Neutrophil (primary cell): ENCODE measurements at regions not wholly inside any gene's neighbourhood (a gene's known extent, or its start where the extent isn't known, plus 50 kb on each side); places are given as distances from the start of the nearest gene placed in this dataset.

Source experiments
- H3K27ac ChIP-seq: fragments of 200-600 bp; sonication (generic); 2 replicates; pipeline ENCODE4 v1.5.1; 2016; ENCODE audit warnings: mild to moderate bottlenecking, moderate library complexity
- H3K27me3 ChIP-seq: fragments of 200-600 bp; sonication (generic); 2 replicates; pipeline ENCODE4 v1.6.0; 2016; ENCODE audit warnings: mild to moderate bottlenecking
- H3K36me3 ChIP-seq: fragments of 200-600 bp; sonication (generic); 2 replicates; pipeline ENCODE4 v1.5.1; 2017
- H3K4me1 ChIP-seq, 2 experiments: fragments of 200-600 bp in 1 of 2; sonication (generic) in 1 of 2; 1 replicate in 1 of 2; 2 replicates in 1 of 2; pipeline versions ENCODE4 v1.5.1 to v1.6.1; 2013 to 2016; ENCODE audit warnings: low read depth in 1 of 2, low read length in 1 of 2, mild to moderate bottlenecking in 1 of 2, moderate library complexity in 1 of 2; ENCODE audit not compliant: control insufficient read depth in 1 of 2, insufficient read depth in 1 of 2
- H3K4me3 ChIP-seq, 2 experiments: fragments of 200-600 bp in 1 of 2; sonication (generic) in 1 of 2; 1 replicate in 1 of 2; 2 replicates in 1 of 2; pipeline ENCODE4 v1.5.1; 2013 to 2016; ENCODE audit warnings: low read depth in 1 of 2, low read length in 1 of 2, mild to moderate bottlenecking in 1 of 2, moderate library complexity in 1 of 2
- H3K9me3 ChIP-seq: fragments of 200-600 bp; sonication (generic); 2 replicates; pipeline ENCODE4 v1.5.1; 2016
- CTCF ChIP-seq: fragments of 200-600 bp; sonication (generic); IDR thresholded peaks from 2 replicates; pipeline ENCODE4 v1.5.1; 2016; ENCODE audit warnings: antibody characterized with exemption

GRCh38 chr6:119480961-119481497 lies 131.5 kb upstream of the MAN1A1 start:
- Histone ChIP-seq H3K27me3 (no peaks in the 10 kb centered on the region), H3K9me3 (no peaks in the 10 kb centered on the region), H3K4me3 (no peak overlapping the region), H3K4me1 (no peaks in the 10 kb centered on the region), H3K27ac (no peak overlapping the region), H3K36me3 (no peaks in the 10 kb centered on the region)
- TF ChIP-seq CTCF: no peak

- TF ChIP-seq CTCF: no peak
- Histone ChIP-seq H3K4me1 (no peaks in the 10 kb centered on the region), H3K27ac (no peak overlapping the region), H3K27me3 (no peaks in the 10 kb centered on the region), H3K36me3 (no peaks in the 10 kb centered on the region), H3K4me3 (no peak overlapping the region), H3K9me3 (no peaks in the 10 kb centered on the region)
Observed at GRCh38 chr6:119479860-119480655, 130.5 kb upstream of the MAN1A1 start.

- no peak overlapping the region for H3K4me3 ChIP-seq
Observed at GRCh38 chr6:119476554-119476953, 127.0 kb upstream of the MAN1A1 start.

GRCh38 chr6:119476024-119476423 lies 126.5 kb upstream of the MAN1A1 start:
- Histone ChIP-seq H3K9me3 (no peaks in the 10 kb centered on the region), H3K4me3 (no peak overlapping the region), H3K27me3 (no peaks in the 10 kb centered on the region), H3K36me3 (no peaks in the 10 kb centered on the region), H3K4me1 (no peaks in the 10 kb centered on the region), H3K27ac (no peak overlapping the region)
- TF ChIP-seq CTCF: no peak

More at GRCh38 chr6:119476554-119476953, 127.0 kb upstream of the MAN1A1 start:
- H3K36me3 ChIP-seq: no peaks in the 10 kb centered on the region
- no peaks in the 10 kb centered on the region for H3K27me3 ChIP-seq
- H3K9me3 ChIP-seq: no peaks in the 10 kb centered on the region
- no peaks in the 10 kb centered on the region for H3K4me1 ChIP-seq
- TF ChIP-seq CTCF: no peak
- H3K27ac ChIP-seq: no peak overlapping the region

- TF ChIP-seq CTCF: no peak
Observed at GRCh38 chr6:119470893-119471542, 121.5 kb upstream of the MAN1A1 start.

More at GRCh38 chr6:119470893-119471542, 121.5 kb upstream of the MAN1A1 start:
- Histone ChIP-seq H3K27ac (no peak overlapping the region), H3K36me3 (no peaks in the 10 kb centered on the region), H3K27me3 (no peaks in the 10 kb centered on the region), H3K4me1 (peaks cover 0 to 8% of the 10 kb centered on the region in 2 experiments), H3K4me3 (no peak overlapping the region), H3K9me3 (no peaks in the 10 kb centered on the region)
